ENCODE measurements at regions not wholly inside any gene's neighbourhood (a gene's known extent, or its start where the extent isn't known, plus 50 kb on each side); places are given as distances from the start of the nearest gene placed in this dataset.
"Not testable (repeated sequence)": the region's sequence is repeated elsewhere in the genome, so short reads cannot be mapped to it uniquely, and the experiment has no call there.

DNA sequence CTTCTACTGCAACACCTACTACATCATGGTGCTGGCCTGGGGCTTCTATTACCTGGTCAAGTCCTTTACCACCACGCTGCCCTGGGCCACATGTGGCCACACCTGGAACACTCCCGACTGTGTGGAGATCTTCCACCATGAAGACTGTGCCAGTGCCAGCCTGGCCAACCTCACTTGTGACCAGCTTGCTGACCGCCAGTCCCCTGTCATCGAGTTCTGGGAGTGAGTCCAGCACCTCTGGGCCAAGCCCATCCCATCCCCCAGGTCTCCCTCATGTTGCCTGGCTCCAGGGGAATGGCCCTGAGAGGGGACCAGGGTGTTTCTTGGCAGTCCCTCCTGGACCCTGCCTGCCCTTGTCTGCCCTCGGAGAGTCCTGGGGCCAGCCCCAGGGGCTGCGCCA lies 519.4 kb downstream of the TP53TG3F start:
- H3K9me3 ChIP-seq; H3K4me1 ChIP-seq (ENCODE audit: control insufficient read depth in 1 of 2, extremely low read depth in 1 of 2, insufficient read depth in 2 of 2, low read length in 2 of 2); ATAC-seq (replicated peaks in 1 of 4); H3K4me3 ChIP-seq (ENCODE audit: control insufficient read depth in 1 of 2, extremely low read depth in 1 of 2, low read length in 1 of 2); H3K27me3 Mint-ChIP-seq; H3K4me3 Mint-ChIP-seq; H3K4me1 Mint-ChIP-seq; H3K36me3 ChIP-seq (ENCODE audit: control insufficient read depth in 2 of 2, extremely low read depth in 1 of 2, insufficient read depth in 1 of 2, low read length in 1 of 2); CTCF ChIA-PET; H3K27me3 ChIP-seq (replicated peaks in 1 of 2; ENCODE audit: control insufficient read depth in 2 of 2, extremely low read depth in 1 of 2, insufficient read depth in 2 of 2, low read length in 1 of 2); H3K27ac Mint-ChIP-seq; DNase-seq; H3K9me3 Mint-ChIP-seq; H3K27ac ChIP-seq (ENCODE audit: low read length); H3K36me3 Mint-ChIP-seq; POLR2A ChIA-PET: not testable (repeated sequence)
- WGBS (ENCODE audit: insufficient coverage) = no CpG with 5 or more reads among the region's 6 CpGs

DNA sequence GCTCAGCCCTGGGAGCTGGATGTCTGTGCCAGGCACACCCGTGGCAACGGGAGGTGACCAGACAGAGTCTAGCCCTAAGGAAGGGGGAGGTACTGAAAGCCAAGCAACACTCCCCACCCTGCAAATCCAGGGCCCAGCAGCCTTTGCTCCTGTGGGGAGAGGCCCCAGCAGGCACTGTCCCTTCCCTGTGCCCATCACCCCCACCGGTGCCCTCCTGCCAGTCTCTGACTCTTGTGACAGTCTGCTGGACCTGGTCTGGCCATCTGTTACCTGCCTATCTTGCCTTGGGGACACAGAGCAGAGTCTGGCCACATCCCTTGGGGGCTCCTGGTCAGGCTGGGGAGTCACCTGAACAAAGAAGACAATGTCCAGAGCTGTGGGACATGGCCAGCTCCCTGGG lies 520.2 kb downstream of the TP53TG3F start:
- H3K9me3 ChIP-seq; H3K27me3 Mint-ChIP-seq; H3K9me3 Mint-ChIP-seq; POLR2A ChIA-PET; H3K27ac Mint-ChIP-seq; H3K27me3 ChIP-seq (replicated peaks in 1 of 2; ENCODE audit: control insufficient read depth in 2 of 2, extremely low read depth in 1 of 2, insufficient read depth in 2 of 2, low read length in 1 of 2); H3K4me1 Mint-ChIP-seq; H3K27ac ChIP-seq (ENCODE audit: low read length); DNase-seq; ATAC-seq (replicated peaks in 1 of 4); H3K4me3 Mint-ChIP-seq; H3K36me3 ChIP-seq (ENCODE audit: control insufficient read depth in 2 of 2, extremely low read depth in 1 of 2, insufficient read depth in 1 of 2, low read length in 1 of 2); H3K4me1 ChIP-seq (ENCODE audit: control insufficient read depth in 1 of 2, extremely low read depth in 1 of 2, insufficient read depth in 2 of 2, low read length in 2 of 2); H3K36me3 Mint-ChIP-seq; H3K4me3 ChIP-seq (ENCODE audit: control insufficient read depth in 1 of 2, extremely low read depth in 1 of 2, low read length in 1 of 2); CTCF ChIA-PET: not testable (repeated sequence)
- WGBS (ENCODE audit: insufficient coverage) = no CpG with 5 or more reads among the region's 3 CpGs

DNA sequence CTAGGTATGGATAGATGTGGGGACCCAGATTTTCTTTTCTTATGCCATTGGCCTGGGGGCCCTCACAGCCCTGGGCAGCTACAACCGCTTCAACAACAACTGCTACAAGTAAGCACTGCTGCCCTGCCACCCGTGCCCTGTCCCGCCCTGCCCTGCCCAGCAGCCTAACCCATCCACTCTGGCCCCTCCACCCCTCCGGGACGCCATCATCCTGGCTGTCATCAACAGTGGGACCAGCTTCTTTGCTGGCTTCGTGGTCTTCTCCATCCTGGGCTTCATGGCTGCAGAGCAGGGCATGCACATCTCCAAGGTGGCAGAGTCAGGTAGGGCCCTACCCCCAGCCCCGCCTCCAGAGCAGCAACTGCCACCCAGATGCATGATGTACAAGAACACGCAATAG lies 521.3 kb downstream of the TP53TG3F start:
- DNase-seq; H3K4me1 ChIP-seq (ENCODE audit: control insufficient read depth in 1 of 2, extremely low read depth in 1 of 2, insufficient read depth in 2 of 2, low read length in 2 of 2); POLR2A ChIA-PET; H3K27ac ChIP-seq (ENCODE audit: low read length); H3K36me3 ChIP-seq (ENCODE audit: control insufficient read depth in 2 of 2, extremely low read depth in 1 of 2, insufficient read depth in 1 of 2, low read length in 1 of 2); H3K4me3 ChIP-seq (ENCODE audit: control insufficient read depth in 1 of 2, extremely low read depth in 1 of 2, low read length in 1 of 2); H3K27ac Mint-ChIP-seq; H3K4me3 Mint-ChIP-seq; H3K27me3 Mint-ChIP-seq; H3K9me3 ChIP-seq; ATAC-seq (replicated peaks in 1 of 4); H3K9me3 Mint-ChIP-seq; CTCF ChIA-PET; H3K36me3 Mint-ChIP-seq; H3K4me1 Mint-ChIP-seq; H3K27me3 ChIP-seq (replicated peaks in 1 of 2; ENCODE audit: control insufficient read depth in 2 of 2, extremely low read depth in 1 of 2, insufficient read depth in 2 of 2, low read length in 1 of 2): not testable (repeated sequence)
- no CpG with 5 or more reads among the region's 8 CpGs for WGBS (ENCODE audit: insufficient coverage)

DNA sequence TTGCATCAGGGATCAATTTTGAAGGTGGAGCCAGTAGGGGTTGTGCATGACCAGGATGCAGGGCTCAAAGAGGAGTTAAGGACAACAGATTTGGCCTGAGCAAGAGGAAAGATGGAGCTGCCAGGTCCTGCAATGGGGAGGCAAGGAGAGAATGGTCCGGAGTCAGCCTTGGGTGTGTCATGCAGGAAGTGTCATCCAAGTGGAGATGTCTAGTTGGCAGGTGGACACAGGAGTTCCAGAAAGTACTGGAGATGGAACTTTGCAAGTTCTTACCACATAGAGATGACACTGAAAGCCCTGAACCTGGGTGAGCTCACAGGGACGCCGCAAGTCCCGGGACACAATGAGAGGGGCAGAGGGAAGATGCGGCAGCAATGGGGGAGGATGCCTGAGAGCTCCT lies 525.0 kb downstream of the TP53TG3F start:
- H3K9me3 ChIP-seq; H3K36me3 ChIP-seq (ENCODE audit: control insufficient read depth in 2 of 2, extremely low read depth in 1 of 2, insufficient read depth in 1 of 2, low read length in 1 of 2); H3K27ac Mint-ChIP-seq; H3K27me3 ChIP-seq (replicated peaks in 1 of 2; ENCODE audit: control insufficient read depth in 2 of 2, extremely low read depth in 1 of 2, insufficient read depth in 2 of 2, low read length in 1 of 2); H3K27ac ChIP-seq (ENCODE audit: low read length); H3K4me1 ChIP-seq (ENCODE audit: control insufficient read depth in 1 of 2, extremely low read depth in 1 of 2, insufficient read depth in 2 of 2, low read length in 2 of 2); H3K9me3 Mint-ChIP-seq; H3K4me1 Mint-ChIP-seq; H3K27me3 Mint-ChIP-seq; POLR2A ChIA-PET; DNase-seq; H3K4me3 ChIP-seq (ENCODE audit: control insufficient read depth in 1 of 2, extremely low read depth in 1 of 2, low read length in 1 of 2); ATAC-seq (replicated peaks in 1 of 4); H3K4me3 Mint-ChIP-seq; CTCF ChIA-PET; H3K36me3 Mint-ChIP-seq: not testable (repeated sequence)
- no CpG with 5 or more reads among the region's 5 CpGs for WGBS (ENCODE audit: insufficient coverage)

DNA sequence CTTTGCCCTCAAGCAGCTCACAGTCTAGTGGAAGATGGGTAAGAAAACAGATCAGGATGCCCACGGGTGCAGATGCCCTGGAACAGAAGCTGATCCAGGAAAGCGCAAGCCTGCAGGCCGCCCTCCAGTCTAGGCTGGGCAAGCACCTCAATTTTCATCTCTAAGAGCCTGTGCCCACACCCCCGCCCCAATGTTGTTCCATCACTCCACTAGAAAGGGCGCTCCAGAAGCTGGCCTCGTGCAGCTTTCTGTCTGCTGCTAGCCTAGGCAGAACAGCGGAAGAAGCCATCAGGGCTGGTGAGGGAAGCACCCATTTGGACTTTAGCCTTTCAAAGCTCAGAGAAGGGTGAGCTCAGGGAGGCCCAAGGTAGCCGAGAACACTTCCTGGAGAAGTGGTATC lies 527.1 kb downstream of the TP53TG3F start:
- POLR2A ChIA-PET, DNase-seq: not testable (repeated sequence)

DNA sequence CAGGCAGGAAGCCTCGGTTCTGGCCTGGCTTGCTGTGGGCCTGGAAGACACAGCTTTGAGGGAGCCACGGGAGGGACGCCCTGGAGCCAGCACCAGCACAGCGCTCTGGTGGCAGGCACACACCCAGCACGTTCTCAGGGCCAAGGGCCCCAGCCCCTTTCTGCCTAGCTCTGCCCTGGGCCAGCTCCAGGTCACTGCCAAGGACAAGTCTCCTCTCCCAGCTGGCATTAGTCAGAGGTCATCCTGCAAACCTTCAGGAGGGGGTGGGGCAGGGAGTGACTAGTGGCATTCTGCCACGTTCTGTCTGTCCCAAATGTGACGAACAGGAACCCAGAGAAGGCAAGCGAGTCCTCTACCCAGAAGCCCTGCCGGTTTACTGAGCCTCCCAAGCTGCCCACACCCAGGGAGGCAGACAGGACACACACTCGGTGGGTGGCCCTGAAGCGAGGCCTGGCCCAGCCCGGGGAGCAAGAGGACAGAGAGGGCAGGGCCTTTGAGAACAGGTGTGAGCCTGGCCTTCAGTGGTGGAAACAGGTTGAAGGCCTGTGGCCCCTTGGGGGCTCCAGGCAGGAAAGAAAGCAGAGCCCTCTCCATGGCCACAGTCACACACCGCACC lies 528.0 kb downstream of the TP53TG3F start:
- H3K4me3 Mint-ChIP-seq = not testable (repeated sequence)

More for the DNA sequence above, 527.1 kb downstream of the TP53TG3F start:
- H3K36me3 ChIP-seq (ENCODE audit: control insufficient read depth in 2 of 2, extremely low read depth in 1 of 2, insufficient read depth in 1 of 2, low read length in 1 of 2); H3K9me3 Mint-ChIP-seq; H3K27me3 Mint-ChIP-seq; H3K36me3 Mint-ChIP-seq; H3K4me3 Mint-ChIP-seq; H3K27ac ChIP-seq (ENCODE audit: low read length); H3K4me1 Mint-ChIP-seq; H3K9me3 ChIP-seq; H3K27me3 ChIP-seq (replicated peaks in 1 of 2; ENCODE audit: control insufficient read depth in 2 of 2, extremely low read depth in 1 of 2, insufficient read depth in 2 of 2, low read length in 1 of 2); H3K4me1 ChIP-seq (ENCODE audit: control insufficient read depth in 1 of 2, extremely low read depth in 1 of 2, insufficient read depth in 2 of 2, low read length in 2 of 2); CTCF ChIA-PET; H3K27ac Mint-ChIP-seq; H3K4me3 ChIP-seq (ENCODE audit: control insufficient read depth in 1 of 2, extremely low read depth in 1 of 2, low read length in 1 of 2): not testable (repeated sequence)
- ATAC-seq (replicated peaks in 1 of 4) = peak in 1 of 4 experiments; percentile 12
- no CpG with 5 or more reads among the region's 8 CpGs for WGBS (ENCODE audit: insufficient coverage)

DNA sequence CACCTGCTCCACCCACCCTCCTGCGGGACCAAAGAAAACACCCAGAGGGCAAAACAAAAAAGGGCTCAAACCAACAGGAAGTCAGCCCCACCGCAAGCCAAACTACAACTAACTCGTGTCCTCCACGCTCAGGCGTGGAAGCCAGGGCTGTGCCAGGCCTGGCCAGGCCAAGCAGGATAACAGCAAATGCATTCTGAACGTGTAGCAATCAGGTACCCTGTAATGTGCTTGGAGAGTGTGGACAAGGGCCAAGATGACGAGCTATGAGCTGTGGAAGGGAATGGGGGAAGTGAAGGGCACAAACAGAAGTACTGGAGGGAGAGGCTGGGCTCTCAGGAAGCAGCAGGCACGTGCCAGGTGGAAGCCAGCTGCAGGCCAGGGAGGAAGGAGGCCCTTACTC lies 528.6 kb downstream of the TP53TG3F start:
- H3K36me3 Mint-ChIP-seq; H3K4me1 Mint-ChIP-seq; ATAC-seq (replicated peaks in 1 of 4); H3K27me3 Mint-ChIP-seq; H3K27ac ChIP-seq (ENCODE audit: low read length); H3K4me3 Mint-ChIP-seq; DNase-seq; H3K4me3 ChIP-seq (ENCODE audit: control insufficient read depth in 1 of 2, extremely low read depth in 1 of 2, low read length in 1 of 2); H3K27ac Mint-ChIP-seq; H3K36me3 ChIP-seq (ENCODE audit: control insufficient read depth in 2 of 2, extremely low read depth in 1 of 2, insufficient read depth in 1 of 2, low read length in 1 of 2); H3K9me3 ChIP-seq; POLR2A ChIA-PET; H3K9me3 Mint-ChIP-seq; H3K4me1 ChIP-seq (ENCODE audit: control insufficient read depth in 1 of 2, extremely low read depth in 1 of 2, insufficient read depth in 2 of 2, low read length in 2 of 2); H3K27me3 ChIP-seq (replicated peaks in 1 of 2; ENCODE audit: control insufficient read depth in 2 of 2, extremely low read depth in 1 of 2, insufficient read depth in 2 of 2, low read length in 1 of 2); CTCF ChIA-PET: not testable (repeated sequence)
- no CpG with 5 or more reads among the region's 8 CpGs for WGBS (ENCODE audit: insufficient coverage)

More for the DNA sequence above, 528.0 kb downstream of the TP53TG3F start:
- ATAC-seq (replicated peaks in 1 of 4); POLR2A ChIA-PET; H3K4me3 ChIP-seq (ENCODE audit: control insufficient read depth in 1 of 2, extremely low read depth in 1 of 2, low read length in 1 of 2); CTCF ChIA-PET; H3K27ac Mint-ChIP-seq; DNase-seq; H3K4me1 Mint-ChIP-seq; H3K9me3 Mint-ChIP-seq; H3K27me3 Mint-ChIP-seq; H3K27me3 ChIP-seq (replicated peaks in 1 of 2; ENCODE audit: control insufficient read depth in 2 of 2, extremely low read depth in 1 of 2, insufficient read depth in 2 of 2, low read length in 1 of 2); H3K36me3 Mint-ChIP-seq; H3K9me3 ChIP-seq; H3K4me1 ChIP-seq (ENCODE audit: control insufficient read depth in 1 of 2, extremely low read depth in 1 of 2, insufficient read depth in 2 of 2, low read length in 2 of 2); H3K27ac ChIP-seq (ENCODE audit: low read length); H3K36me3 ChIP-seq (ENCODE audit: control insufficient read depth in 2 of 2, extremely low read depth in 1 of 2, insufficient read depth in 1 of 2, low read length in 1 of 2): not testable (repeated sequence)
- WGBS (ENCODE audit: insufficient coverage) = no CpG with 5 or more reads among the region's 13 CpGs

Measured in T-cell (primary cell).